IPS-18c (cell line): ENCODE measurements at regions not wholly inside any gene's neighbourhood (a gene's known extent, or its start where the extent isn't known, plus 50 kb on each side); places are given as distances from the start of the nearest gene placed in this dataset.
A peak's percentile ranks its signal among the peaks of the same experiment; 100 is the strongest.

ENCODE experiments used
- H3K4me3 ChIP-seq: 2 replicates; pipeline ENCODE4 v1.7.0; 2013; ENCODE audit warnings: low read depth, mild to moderate bottlenecking, low read length, moderate library complexity; ENCODE audit not compliant: insufficient read depth
- H3K9me3 ChIP-seq: one replicate; pipeline ENCODE4 v1.6.1; 2013; ENCODE audit warnings: mild to moderate bottlenecking, low read length, moderate library complexity; ENCODE audit not compliant: control insufficient read depth, insufficient read depth

- Histone ChIP-seq H3K9me3 (peaks cover 2% of the 10 kb centered on the region), H3K4me3 (no peak overlapping the region)
Observed at GRCh38 chr7:54879776-54880175, 120.8 kb upstream of the SEC61G start.

GRCh38 chr7:54880326-54880989 is 121.4 kb upstream of the SEC61G start:
- Histone ChIP-seq H3K4me3 (no peak overlapping the region), H3K9me3 (peaks cover 2% of the 10 kb centered on the region)

GRCh38 chr7:54881816-54882520 is 123.0 kb upstream of the SEC61G start:
- Histone ChIP-seq H3K4me3 (no peak overlapping the region), H3K9me3 (peaks cover 2% of the 10 kb centered on the region)

- Histone ChIP-seq H3K9me3 (peaks cover 2% of the 10 kb centered on the region), H3K4me3 (no peak overlapping the region)
Observed at GRCh38 chr7:54882694-54883093, 123.7 kb upstream of the SEC61G start.

GRCh38 chr7:54883576-54883975 is 124.6 kb upstream of the SEC61G start:
- H3K4me3 ChIP-seq = no peak overlapping the region

GRCh38 chr7:54885285-54885684 is 126.3 kb upstream of the SEC61G start:
- Histone ChIP-seq H3K9me3 (no peaks in the 10 kb centered on the region), H3K4me3 (no peak overlapping the region)

More at GRCh38 chr7:54883576-54883975, 124.6 kb upstream of the SEC61G start:
- H3K9me3 ChIP-seq = peaks cover 2% of the 10 kb centered on the region

- peak overlapping the region; percentile 50 for H3K4me3 ChIP-seq
Observed at GRCh38 chr7:54888067-54888733, 129.2 kb upstream of the SEC61G start.

GRCh38 chr7:54888734-54889082 is 129.7 kb upstream of the SEC61G start:
- peak overlapping the region; percentile 50 for H3K4me3 ChIP-seq
- no peaks in the 10 kb centered on the region for H3K9me3 ChIP-seq

More at GRCh38 chr7:54888067-54888733, 129.2 kb upstream of the SEC61G start:
- no peaks in the 10 kb centered on the region for H3K9me3 ChIP-seq

GRCh38 chr7:54897891-54898290 is 120.9 kb upstream of the EGFR start:
- Histone ChIP-seq H3K9me3 (no peaks in the 10 kb centered on the region), H3K4me3 (no peak overlapping the region)

GRCh38 chr7:54898659-54899340 is 120.0 kb upstream of the EGFR start:
- no peak overlapping the region for H3K4me3 ChIP-seq
- no peaks in the 10 kb centered on the region for H3K9me3 ChIP-seq

GRCh38 chr7:54901840-54902239 is 117.0 kb upstream of the EGFR start:
- Histone ChIP-seq H3K4me3 (no peak overlapping the region), H3K9me3 (no peaks in the 10 kb centered on the region)

- no peaks in the 10 kb centered on the region for H3K9me3 ChIP-seq
- no peak overlapping the region for H3K4me3 ChIP-seq
Observed at GRCh38 chr7:54904130-54904529, 114.7 kb upstream of the EGFR start.

- no peaks in the 10 kb centered on the region for H3K9me3 ChIP-seq
- no peak overlapping the region for H3K4me3 ChIP-seq
Observed at GRCh38 chr7:54904986-54905385, 113.8 kb upstream of the EGFR start.

- H3K4me3 ChIP-seq = no peak overlapping the region
- H3K9me3 ChIP-seq = no peaks in the 10 kb centered on the region
Observed at GRCh38 chr7:54906963-54907362, 111.9 kb upstream of the EGFR start.

- no peak overlapping the region for H3K4me3 ChIP-seq
Observed at GRCh38 chr7:54907981-54908380, 110.8 kb upstream of the EGFR start.

GRCh38 chr7:54908760-54909438 is 109.9 kb upstream of the EGFR start:
- H3K4me3 ChIP-seq = no peak overlapping the region

More at GRCh38 chr7:54907981-54908380, 110.8 kb upstream of the EGFR start:
- no peaks in the 10 kb centered on the region for H3K9me3 ChIP-seq

More at GRCh38 chr7:54908760-54909438, 109.9 kb upstream of the EGFR start:
- H3K9me3 ChIP-seq = no peaks in the 10 kb centered on the region
